ENCODE measurements at regions not wholly inside any gene's neighbourhood (a gene's known extent, or its start where the extent isn't known, plus 50 kb on each side); places are given as distances from the start of the nearest gene placed in this dataset.
"Not testable (repeated sequence)": the region's sequence is repeated elsewhere in the genome, so short reads cannot be mapped to it uniquely, and the experiment has no call there.

DNA sequence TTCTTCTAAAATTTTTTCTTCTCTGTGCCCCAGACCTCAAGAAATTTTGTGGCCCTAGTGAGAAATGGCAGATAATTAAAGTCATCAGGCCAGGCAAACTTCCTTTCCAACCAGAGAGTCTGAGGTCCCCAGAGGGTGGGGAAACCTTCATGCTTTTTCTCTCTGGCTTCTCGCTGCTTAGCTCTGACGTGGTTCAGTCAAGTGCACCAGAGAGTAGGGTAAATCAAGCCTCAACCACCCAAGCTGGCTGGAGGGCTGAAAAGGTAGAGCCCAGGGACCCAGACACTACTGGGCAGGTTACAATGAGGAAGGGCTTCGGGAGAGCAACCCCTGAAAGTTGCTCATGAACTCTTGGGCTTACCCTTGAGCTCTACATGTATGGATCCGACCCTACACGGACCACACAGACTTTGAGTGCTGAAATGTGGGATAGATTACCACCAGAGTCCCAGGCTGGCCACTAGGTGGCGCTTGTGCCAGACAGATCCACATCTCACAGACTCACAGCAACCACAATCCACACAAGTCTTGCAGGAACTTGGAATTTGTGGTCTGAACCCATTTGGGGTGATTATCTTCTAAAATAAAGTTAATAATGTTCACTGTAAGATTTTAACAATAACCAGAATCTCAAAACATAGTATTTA is 323.5 kb downstream of the KLF13 start:
- CTCF ChIA-PET; DNase-seq (ENCODE audit: low read depth, low spot score); H3K27ac ChIP-seq (ENCODE audit: low read depth, low read length); H3K27me3 ChIP-seq (ENCODE audit: control insufficient read depth, insufficient read depth, low read length); H3K4me3 ChIP-seq (ENCODE audit: low read depth, low read length); POLR2A ChIA-PET; H3K9me3 ChIP-seq (ENCODE audit: control insufficient read depth, insufficient read depth, low read length): not testable (repeated sequence)
- TF ChIP-seq, protein P1, sequence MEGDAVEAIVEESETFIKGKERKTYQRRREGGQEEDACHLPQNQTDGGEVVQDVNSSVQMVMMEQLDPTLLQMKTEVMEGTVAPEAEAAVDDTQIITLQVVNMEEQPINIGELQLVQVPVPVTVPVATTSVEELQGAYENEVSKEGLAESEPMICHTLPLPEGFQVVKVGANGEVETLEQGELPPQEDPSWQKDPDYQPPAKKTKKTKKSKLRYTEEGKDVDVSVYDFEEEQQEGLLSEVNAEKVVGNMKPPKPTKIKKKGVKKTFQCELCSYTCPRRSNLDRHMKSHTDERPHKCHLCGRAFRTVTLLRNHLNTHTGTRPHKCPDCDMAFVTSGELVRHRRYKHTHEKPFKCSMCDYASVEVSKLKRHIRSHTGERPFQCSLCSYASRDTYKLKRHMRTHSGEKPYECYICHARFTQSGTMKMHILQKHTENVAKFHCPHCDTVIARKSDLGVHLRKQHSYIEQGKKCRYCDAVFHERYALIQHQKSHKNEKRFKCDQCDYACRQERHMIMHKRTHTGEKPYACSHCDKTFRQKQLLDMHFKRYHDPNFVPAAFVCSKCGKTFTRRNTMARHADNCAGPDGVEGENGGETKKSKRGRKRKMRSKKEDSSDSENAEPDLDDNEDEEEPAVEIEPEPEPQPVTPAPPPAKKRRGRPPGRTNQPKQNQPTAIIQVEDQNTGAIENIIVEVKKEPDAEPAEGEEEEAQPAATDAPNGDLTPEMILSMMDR (IDR thresholded peaks at IDR 0.05; ENCODE audit: low read depth, low read length): peak; percentile 34; the same call in 1 of the 2 replicates

DNA sequence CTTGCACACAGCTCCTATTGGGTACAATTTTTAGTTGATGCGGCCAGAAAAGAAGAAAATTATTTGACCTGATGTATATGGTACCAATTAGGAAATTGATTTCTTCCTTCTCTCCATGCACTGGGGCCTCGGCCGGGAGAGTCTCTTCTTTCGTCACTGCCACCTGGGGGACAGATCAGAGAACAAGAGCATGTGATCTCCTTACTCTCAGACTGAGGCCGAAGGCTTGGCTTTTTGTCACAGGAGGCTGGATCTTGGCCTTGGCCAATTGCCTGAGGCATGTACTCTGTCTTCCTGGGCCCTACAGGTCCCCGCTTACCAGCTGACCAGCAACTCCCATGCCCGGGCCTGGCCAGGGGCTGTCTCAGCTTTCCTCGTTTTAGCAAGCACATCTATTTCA is 330.3 kb downstream of the KLF13 start:
- H3K27me3 ChIP-seq (ENCODE audit: control insufficient read depth, insufficient read depth, low read length); POLR2A ChIA-PET; H3K27ac ChIP-seq (ENCODE audit: low read depth, low read length); H3K4me3 ChIP-seq (ENCODE audit: low read depth, low read length); DNase-seq (ENCODE audit: low read depth, low spot score); H3K9me3 ChIP-seq (ENCODE audit: control insufficient read depth, insufficient read depth, low read length); CTCF ChIA-PET: not testable (repeated sequence)

DNA sequence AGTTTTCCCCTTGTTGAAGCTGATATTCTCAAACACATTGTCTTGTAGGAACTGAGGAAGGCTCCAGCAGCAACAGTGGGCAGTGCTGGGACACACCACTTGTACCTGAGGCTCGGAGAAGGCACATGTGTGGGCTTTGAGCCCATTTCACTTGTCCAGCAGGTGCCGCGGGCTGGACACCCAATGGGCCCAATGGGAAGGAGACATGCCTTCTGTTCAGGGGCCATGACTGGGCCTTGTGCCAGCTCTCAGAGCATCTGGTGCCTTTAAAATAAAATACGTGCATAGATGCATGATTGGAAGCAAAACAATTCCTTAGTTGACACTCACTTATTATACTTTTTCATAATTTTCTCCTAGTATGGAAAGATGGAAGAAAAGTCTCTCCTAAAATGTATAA is 334.2 kb downstream of the KLF13 start:
- no peak for DNase-seq (ENCODE audit: low read depth, low spot score)
- CTCF ChIA-PET: no interaction called here

DNA sequence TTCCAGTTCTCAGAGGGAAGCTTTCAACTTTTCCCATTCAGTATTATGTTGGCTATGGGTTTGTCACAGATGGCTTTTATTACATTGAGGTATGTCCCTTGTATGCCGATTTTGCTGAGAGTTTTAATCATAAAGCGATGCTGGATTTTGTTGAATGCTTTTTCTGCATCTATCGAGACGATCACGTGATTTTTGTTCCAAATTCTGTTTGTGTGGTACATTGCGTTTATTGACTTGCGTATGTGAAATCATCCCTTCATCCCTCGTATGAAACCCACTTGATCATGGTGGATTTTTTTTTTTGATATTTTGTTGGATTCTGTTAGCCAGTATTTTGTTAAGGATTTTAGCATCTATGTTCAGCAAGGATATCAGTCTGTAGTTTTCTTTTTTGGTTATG is 339.1 kb downstream of the KLF13 start:
- H3K27me3 ChIP-seq (ENCODE audit: control insufficient read depth, insufficient read depth, low read length); CTCF ChIA-PET: not testable (repeated sequence)

More for the DNA sequence above, 334.2 kb downstream of the KLF13 start:
- Histone ChIP-seq H3K9me3 (ENCODE audit: control insufficient read depth, insufficient read depth, low read length) (no peaks in the 10 kb centered on the region), H3K27me3 (ENCODE audit: control insufficient read depth, insufficient read depth, low read length) (no peaks in the 10 kb centered on the region), H3K4me3 (ENCODE audit: low read depth, low read length) (no peak overlapping the region), H3K27ac (ENCODE audit: low read depth, low read length) (no peak overlapping the region)
- TF ChIP-seq, protein P1 (IDR thresholded peaks at IDR 0.05; ENCODE audit: low read depth, low read length): no peak
- POLR2A ChIA-PET: no interaction called here

DNA sequence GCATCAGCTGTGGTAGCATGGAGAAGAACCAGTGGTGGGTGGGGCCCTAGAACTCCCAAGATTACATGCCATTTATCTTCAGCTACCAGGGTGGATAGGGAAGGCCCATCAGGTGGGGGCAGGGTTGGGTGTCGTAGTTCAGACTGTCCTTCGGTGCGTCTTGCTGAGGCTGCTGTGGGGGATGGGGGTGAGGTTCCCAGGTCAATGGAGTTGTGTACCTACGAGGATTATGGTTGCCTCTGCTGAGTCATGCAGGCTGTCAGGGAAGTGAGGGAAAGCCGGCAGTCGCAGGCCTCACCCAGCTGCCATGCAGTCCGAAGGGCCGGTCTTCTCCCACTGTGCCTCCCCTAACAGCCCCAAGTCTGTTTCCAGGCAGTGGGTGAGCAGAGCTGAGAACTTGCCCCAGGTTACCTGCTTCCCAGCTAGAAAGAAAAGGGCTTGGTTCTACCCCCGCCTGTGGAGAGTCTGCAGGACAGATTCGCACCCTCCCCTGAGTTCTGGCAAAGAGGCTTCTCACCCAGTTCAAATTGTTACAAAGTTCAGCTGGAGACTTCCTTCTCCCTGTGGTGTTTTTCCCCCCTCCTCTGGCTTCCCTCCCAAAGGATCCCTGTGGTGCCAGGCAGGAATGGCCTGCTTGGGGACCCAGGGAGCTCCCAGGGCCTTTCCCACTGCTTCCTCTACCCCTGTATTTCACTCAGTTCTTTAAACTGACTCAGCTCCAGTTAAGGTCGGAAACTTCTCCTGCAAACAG is 342.7 kb downstream of the KLF13 start:
- H3K27ac ChIP-seq (ENCODE audit: low read depth, low read length); CTCF ChIA-PET; H3K4me3 ChIP-seq (ENCODE audit: low read depth, low read length); H3K9me3 ChIP-seq (ENCODE audit: control insufficient read depth, insufficient read depth, low read length); H3K27me3 ChIP-seq (ENCODE audit: control insufficient read depth, insufficient read depth, low read length); POLR2A ChIA-PET; DNase-seq (ENCODE audit: low read depth, low spot score): not testable (repeated sequence)

More for the DNA sequence above, 339.1 kb downstream of the KLF13 start:
- H3K27ac ChIP-seq (ENCODE audit: low read depth, low read length); H3K4me3 ChIP-seq (ENCODE audit: low read depth, low read length); DNase-seq (ENCODE audit: low read depth, low spot score); H3K9me3 ChIP-seq (ENCODE audit: control insufficient read depth, insufficient read depth, low read length); POLR2A ChIA-PET: not testable (repeated sequence)

DNA sequence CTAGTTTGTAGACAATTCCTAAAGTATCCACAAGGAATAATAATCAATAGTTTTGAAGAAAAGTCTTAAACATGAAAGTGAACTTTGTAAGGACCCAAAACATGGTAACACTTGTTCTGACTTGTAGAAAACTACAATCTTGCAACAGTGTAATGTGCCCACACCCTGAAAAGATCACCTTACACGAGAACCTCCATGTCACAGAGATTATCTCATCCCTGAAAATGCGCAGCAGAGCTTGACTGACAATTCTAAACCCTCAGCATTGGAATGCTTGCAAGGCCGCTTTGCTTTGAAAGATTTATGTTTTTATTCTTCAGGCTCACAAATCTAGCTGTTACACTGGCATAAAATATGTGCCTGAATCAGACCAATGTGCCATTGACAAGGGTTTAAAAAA is 346.6 kb downstream of the KLF13 start:
- H3K27me3 ChIP-seq (ENCODE audit: control insufficient read depth, insufficient read depth, low read length); CTCF ChIA-PET; DNase-seq (ENCODE audit: low read depth, low spot score); H3K9me3 ChIP-seq (ENCODE audit: control insufficient read depth, insufficient read depth, low read length); H3K27ac ChIP-seq (ENCODE audit: low read depth, low read length); POLR2A ChIA-PET; H3K4me3 ChIP-seq (ENCODE audit: low read depth, low read length): not testable (repeated sequence)

DNA sequence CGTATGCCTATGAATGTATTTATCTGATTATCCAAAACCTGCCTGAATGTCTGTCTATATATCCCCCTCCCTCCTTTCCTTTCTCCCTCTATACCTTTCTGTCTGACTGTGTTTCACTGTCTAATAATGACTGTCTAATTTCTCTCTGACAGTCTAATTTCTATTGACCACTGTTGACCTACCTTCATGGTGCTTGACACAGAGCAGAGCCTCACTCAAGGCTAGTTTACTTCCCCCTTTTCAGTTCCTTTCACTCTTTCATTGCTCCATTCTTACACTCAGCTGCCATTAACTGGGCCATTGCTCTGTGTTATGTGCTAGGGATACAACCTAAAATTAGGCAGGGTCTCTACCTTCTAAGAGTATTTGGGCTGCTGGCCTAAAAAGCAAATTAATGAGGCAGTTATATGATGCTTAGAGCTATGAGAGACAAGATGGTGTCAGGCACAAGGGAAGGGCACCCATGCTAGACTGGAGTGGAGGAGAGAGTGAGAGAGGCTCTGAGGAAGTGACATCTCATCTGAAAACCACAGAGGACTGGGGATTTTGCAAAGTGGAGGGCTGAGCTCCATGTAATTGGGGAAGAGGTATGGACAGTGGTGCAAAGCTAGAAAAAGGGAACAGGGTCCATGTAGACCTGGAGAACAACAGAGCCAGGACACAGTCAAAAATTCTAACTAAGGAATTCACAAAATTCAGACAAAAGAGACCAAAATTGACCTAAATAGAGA is 348.6 kb upstream of the CHRNA7 start:
- H3K9me3 ChIP-seq (ENCODE audit: control insufficient read depth, insufficient read depth, low read length); H3K27me3 ChIP-seq (ENCODE audit: control insufficient read depth, insufficient read depth, low read length); CTCF ChIA-PET; H3K27ac ChIP-seq (ENCODE audit: low read depth, low read length); H3K4me3 ChIP-seq (ENCODE audit: low read depth, low read length); POLR2A ChIA-PET; DNase-seq (ENCODE audit: low read depth, low spot score): not testable (repeated sequence)

DNA sequence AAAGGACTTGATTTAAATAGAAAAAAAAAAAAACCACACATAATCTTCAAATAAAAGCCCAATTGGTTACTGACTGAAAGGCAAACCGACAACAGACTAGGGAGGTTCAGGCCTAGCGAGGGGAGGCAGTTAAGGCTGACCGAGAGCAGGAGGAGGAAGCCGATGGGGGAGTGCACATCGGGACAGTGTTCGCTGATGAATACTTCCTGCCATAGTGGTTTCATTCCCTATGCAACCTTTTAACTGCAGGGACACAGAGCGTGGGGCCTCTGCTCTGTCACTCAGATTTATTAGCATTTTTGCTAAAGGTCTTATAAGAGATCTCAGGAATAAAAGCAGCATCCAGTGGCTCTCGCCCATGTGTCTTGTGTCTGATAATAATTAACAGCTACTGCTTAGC is 343.2 kb upstream of the CHRNA7 start:
- CTCF ChIA-PET; H3K9me3 ChIP-seq (ENCODE audit: control insufficient read depth, insufficient read depth, low read length); H3K27me3 ChIP-seq (ENCODE audit: control insufficient read depth, insufficient read depth, low read length); DNase-seq (ENCODE audit: low read depth, low spot score); H3K27ac ChIP-seq (ENCODE audit: low read depth, low read length); H3K4me3 ChIP-seq (ENCODE audit: low read depth, low read length); POLR2A ChIA-PET: not testable (repeated sequence)

DNA sequence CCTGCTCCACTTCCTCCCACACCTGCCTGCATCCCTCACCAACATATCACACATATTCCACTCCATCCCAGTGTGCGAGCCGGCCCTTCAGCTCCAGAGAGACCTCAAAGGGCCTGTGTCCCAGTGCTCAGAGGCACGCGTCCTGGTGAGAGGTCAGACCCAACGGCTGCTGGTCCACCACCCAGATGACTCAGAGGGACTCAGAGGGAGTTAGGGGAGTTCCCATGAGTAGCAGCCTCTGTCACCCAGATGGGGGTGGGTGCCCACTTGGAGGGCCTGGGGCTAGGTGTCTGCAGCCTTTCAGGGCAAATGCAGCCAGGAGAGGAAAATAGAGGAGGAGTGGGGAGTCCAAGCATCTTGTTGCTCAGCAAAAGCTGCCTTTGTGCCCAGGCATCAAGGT is 333.8 kb upstream of the CHRNA7 start:
- H3K27me3 ChIP-seq (ENCODE audit: control insufficient read depth, insufficient read depth, low read length); POLR2A ChIA-PET; CTCF ChIA-PET; H3K27ac ChIP-seq (ENCODE audit: low read depth, low read length); H3K9me3 ChIP-seq (ENCODE audit: control insufficient read depth, insufficient read depth, low read length); H3K4me3 ChIP-seq (ENCODE audit: low read depth, low read length); DNase-seq (ENCODE audit: low read depth, low spot score): not testable (repeated sequence)

DNA sequence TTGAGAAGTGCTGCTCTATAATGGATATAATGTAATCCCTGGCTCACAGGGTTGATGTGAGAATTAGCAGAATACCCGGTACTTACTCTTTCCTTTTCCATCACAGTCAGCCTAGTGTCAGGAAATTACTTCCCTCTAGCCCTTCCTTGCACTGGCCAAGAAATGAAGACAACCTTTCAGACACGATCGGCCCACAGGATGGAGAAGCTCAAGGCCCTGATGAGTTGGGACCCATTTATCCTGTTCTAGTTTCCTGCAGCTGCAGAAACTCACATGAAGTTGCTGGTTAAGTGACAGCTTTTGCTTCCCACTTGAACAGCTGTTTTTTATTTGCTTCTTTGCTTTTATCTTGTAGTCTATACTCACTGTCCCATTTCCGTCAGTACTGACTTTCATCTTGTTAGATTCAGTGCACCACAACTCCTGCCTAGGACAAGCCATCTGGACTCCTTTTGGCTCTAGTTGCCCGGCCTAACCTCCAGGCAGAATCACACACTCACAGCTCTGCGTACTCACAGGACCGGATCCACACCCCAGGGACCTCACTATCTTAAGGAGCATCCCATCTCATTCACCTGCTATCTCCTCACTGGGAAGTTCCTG is 325.1 kb upstream of the CHRNA7 start:
- H3K4me3 ChIP-seq (ENCODE audit: low read depth, low read length); H3K27ac ChIP-seq (ENCODE audit: low read depth, low read length); H3K27me3 ChIP-seq (ENCODE audit: control insufficient read depth, insufficient read depth, low read length); CTCF ChIA-PET; DNase-seq (ENCODE audit: low read depth, low spot score); POLR2A ChIA-PET; H3K9me3 ChIP-seq (ENCODE audit: control insufficient read depth, insufficient read depth, low read length): not testable (repeated sequence)
